Suprapubic skin (tissue), 4 donors: ENCODE measurements at regions not wholly inside any gene's neighbourhood (a gene's known extent, or its start where the extent isn't known, plus 50 kb on each side); places are given as distances from the start of the nearest gene placed in this dataset.

Experiments used
- EP300 ChIP-seq: sonication (generic); formaldehyde crosslinking; IDR thresholded peaks from one replicate; pipeline ENCODE4 v1.6.1; 2017; ENCODE audit warnings: antibody characterized with exemption
- POLR2A ChIP-seq, 2 donors: fragments of 450-650 bp; IDR thresholded peaks; one replicate each; pipeline ENCODE4 v1.6.1; 2017; ENCODE audit warnings: antibody characterized with exemption in 2 of 2, mild to moderate bottlenecking in 2 of 2, moderate library complexity in 2 of 2
- POLR2AphosphoS5 ChIP-seq, 3 donors: sonication (generic); formaldehyde crosslinking; IDR thresholded peaks; one replicate each; pipeline ENCODE4 v1.6.1; 2017; ENCODE audit warnings: antibody characterized with exemption in 3 of 3
- TF ChIP-seq, protein P1 (sequence below), 2 donors: fragments of 200-600 bp in 1 of 2; fragments of 450-650 bp in 1 of 2; sonication (generic) in 1 of 2; IDR thresholded peaks; one replicate each; pipeline ENCODE4 v1.5.1; 2016 to 2019; ENCODE audit warnings: antibody characterized with exemption in 2 of 2, mild to moderate bottlenecking in 1 of 2, moderate library complexity in 1 of 2

GRCh38 chr5:164345853-164346252 lies 840.4 kb downstream of the MAT2B start:
- TF ChIP-seq POLR2A (IDR thresholded peaks at IDR 0.05) (no peak), POLR2AphosphoS5 (IDR thresholded peaks at IDR 0.05) (no peak), EP300 (no peak)
- TF ChIP-seq, protein P1, sequence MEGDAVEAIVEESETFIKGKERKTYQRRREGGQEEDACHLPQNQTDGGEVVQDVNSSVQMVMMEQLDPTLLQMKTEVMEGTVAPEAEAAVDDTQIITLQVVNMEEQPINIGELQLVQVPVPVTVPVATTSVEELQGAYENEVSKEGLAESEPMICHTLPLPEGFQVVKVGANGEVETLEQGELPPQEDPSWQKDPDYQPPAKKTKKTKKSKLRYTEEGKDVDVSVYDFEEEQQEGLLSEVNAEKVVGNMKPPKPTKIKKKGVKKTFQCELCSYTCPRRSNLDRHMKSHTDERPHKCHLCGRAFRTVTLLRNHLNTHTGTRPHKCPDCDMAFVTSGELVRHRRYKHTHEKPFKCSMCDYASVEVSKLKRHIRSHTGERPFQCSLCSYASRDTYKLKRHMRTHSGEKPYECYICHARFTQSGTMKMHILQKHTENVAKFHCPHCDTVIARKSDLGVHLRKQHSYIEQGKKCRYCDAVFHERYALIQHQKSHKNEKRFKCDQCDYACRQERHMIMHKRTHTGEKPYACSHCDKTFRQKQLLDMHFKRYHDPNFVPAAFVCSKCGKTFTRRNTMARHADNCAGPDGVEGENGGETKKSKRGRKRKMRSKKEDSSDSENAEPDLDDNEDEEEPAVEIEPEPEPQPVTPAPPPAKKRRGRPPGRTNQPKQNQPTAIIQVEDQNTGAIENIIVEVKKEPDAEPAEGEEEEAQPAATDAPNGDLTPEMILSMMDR (IDR thresholded peaks at IDR 0.05) = no peak
